ENCODE measurements at regions not wholly inside any gene's neighbourhood (a gene's known extent, or its start where the extent isn't known, plus 50 kb on each side); places are given as distances from the start of the nearest gene placed in this dataset.

GRCh38 chr2:146898083-146898482 is 946.7 kb upstream of the ACVR2A start:
- DNase-seq (ENCODE audit: low read depth in 2 of 2) = no peak

GRCh38 chr2:146894514-146894913 is 950.3 kb upstream of the ACVR2A start:
- DNase-seq (ENCODE audit: low read depth in 2 of 2) = no peak

GRCh38 chr2:146893500-146894041 is 951.3 kb upstream of the ACVR2A start:
- no peak for DNase-seq (ENCODE audit: low read depth in 2 of 2)

GRCh38 chr2:146890491-146890890 is 954.3 kb upstream of the ACVR2A start:
- no peak for DNase-seq (ENCODE audit: low read depth in 2 of 2)

GRCh38 chr2:146879882-146880281 is 964.9 kb upstream of the ACVR2A start:
- no peak for DNase-seq (ENCODE audit: low read depth in 2 of 2)

- DNase-seq (ENCODE audit: low read depth in 2 of 2) = no peak
Observed at GRCh38 chr2:146874260-146874658, 970.6 kb upstream of the ACVR2A start.

GRCh38 chr2:146873646-146874259 is 971.1 kb upstream of the ACVR2A start:
- no peak for DNase-seq (ENCODE audit: low read depth in 2 of 2)

GRCh38 chr2:146873056-146873455 is 971.8 kb upstream of the ACVR2A start:
- DNase-seq (ENCODE audit: low read depth in 2 of 2) = no peak

- no peak for DNase-seq (ENCODE audit: low read depth in 2 of 2)
Observed at GRCh38 chr2:146870691-146871090, 974.1 kb upstream of the ACVR2A start.

GRCh38 chr2:146869328-146869727 is 975.5 kb upstream of the ACVR2A start:
- DNase-seq (ENCODE audit: low read depth in 2 of 2) = no peak

GRCh38 chr2:146868051-146868450 is 976.8 kb upstream of the ACVR2A start:
- no peak for DNase-seq (ENCODE audit: low read depth in 2 of 2)

GRCh38 chr2:146867477-146867986 is 977.3 kb upstream of the ACVR2A start:
- DNase-seq (ENCODE audit: low read depth in 2 of 2) = no peak

- DNase-seq (ENCODE audit: low read depth in 2 of 2) = no peak
Observed at GRCh38 chr2:146853741-146854444, 990.9 kb upstream of the ACVR2A start.

GRCh38 chr2:146852661-146853060 is 992.2 kb upstream of the ACVR2A start:
- no peak for DNase-seq (ENCODE audit: low read depth in 2 of 2)

- DNase-seq (ENCODE audit: low read depth in 2 of 2) = no peak
Observed at GRCh38 chr2:146850746-146851145, 994.1 kb upstream of the ACVR2A start.

- no peak for DNase-seq (ENCODE audit: low read depth in 2 of 2)
Observed at GRCh38 chr2:146847846-146848245, 997.0 kb upstream of the ACVR2A start.

- DNase-seq (ENCODE audit: low read depth in 2 of 2) = no peak
Observed at GRCh38 chr2:146844226-146844990, 1000.4 kb upstream of the ACVR2A start.

- DNase-seq (ENCODE audit: low read depth in 2 of 2) = no peak
Observed at GRCh38 chr2:146837857-146838256, 1007.0 kb upstream of the ACVR2A start.

GRCh38 chr2:146826388-146826787 is 1018.4 kb upstream of the ACVR2A start:
- no peak for DNase-seq (ENCODE audit: low read depth in 2 of 2)

GRCh38 chr2:146821836-146822316 is 1023.0 kb upstream of the ACVR2A start:
- no peak for DNase-seq (ENCODE audit: low read depth in 2 of 2)

GRCh38 chr2:146820672-146821071 is 1024.2 kb upstream of the ACVR2A start:
- no peak for DNase-seq (ENCODE audit: low read depth in 2 of 2)

GRCh38 chr2:146818122-146818521 is 1026.7 kb upstream of the ACVR2A start:
- no peak for DNase-seq (ENCODE audit: low read depth in 2 of 2)
